Forelimb muscle (tissue), 1 donor: ENCODE measurements at regions not wholly inside any gene's neighbourhood (a gene's known extent, or its start where the extent isn't known, plus 50 kb on each side); places are given as distances from the start of the nearest gene placed in this dataset.
"Not testable (repeated sequence)": the region's sequence is repeated elsewhere in the genome, so short reads cannot be mapped to it uniquely, and the experiment has no call there.

Source experiments
- DNase-seq: peaks from one replicate; pipeline ENCODE4 v3.0.0-alpha.2; 2013; ENCODE audit warnings: low read depth

DNA sequence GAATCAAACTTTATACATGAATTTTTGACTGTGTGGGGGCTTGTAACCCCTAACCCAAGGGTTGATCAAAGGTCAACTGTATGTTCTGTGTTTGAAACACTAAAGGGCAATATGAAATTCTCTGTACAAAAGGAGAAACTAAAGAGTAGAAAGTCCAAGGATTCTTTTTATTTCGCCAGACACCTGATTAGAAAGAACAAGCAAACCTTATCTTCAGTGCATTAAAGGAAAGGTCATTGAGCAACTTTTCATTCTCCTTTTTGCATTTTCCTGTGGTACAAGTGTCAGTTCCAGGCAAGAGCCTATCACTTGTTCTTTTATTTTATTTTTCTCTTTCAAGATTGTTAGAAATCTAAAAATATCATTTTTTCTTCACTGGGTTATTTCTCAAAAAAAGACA is 430.1 kb upstream of the EPHA3 start:
- DNase-seq: no peak

DNA sequence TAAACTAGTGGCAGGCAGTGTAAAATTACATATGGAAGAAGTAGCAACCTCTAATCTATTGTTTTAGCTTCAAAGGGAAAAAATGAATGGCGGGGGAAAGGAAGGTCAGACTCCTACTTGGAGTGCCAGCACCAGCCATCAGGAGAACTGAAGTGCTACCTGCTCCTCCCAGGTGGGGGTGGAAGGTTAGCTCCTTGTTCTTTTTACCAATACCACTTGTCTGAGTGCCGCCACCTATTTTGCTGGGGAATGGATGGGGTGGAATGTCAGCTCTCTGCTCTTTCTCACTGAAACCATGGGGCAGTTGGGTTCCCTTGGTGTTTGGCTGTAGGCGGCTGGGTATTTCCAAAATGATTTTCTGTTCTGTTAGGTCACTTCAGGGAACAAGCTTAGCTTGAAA is 428.7 kb upstream of the EPHA3 start:
- no peak for DNase-seq

DNA sequence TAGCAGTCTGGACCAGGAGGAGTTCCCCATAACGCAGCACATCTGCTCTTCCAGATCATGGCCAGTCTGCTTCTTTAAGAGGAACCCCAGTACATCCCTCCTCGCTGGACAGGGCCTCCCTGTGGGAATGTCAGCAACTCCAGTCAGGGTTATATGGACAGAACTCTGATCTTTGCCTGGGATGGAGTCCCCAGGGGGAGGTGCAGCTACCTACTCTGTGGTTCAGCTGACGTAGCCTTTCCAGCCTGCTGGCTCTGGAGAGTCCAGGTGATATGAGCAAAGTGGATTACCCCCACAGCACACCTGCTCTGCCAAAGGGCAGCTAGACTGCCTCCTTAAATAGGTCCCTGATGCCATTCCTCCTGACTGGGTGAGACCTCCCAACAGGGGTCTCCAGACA is 417.1 kb upstream of the EPHA3 start:
- DNase-seq: no peak

DNA sequence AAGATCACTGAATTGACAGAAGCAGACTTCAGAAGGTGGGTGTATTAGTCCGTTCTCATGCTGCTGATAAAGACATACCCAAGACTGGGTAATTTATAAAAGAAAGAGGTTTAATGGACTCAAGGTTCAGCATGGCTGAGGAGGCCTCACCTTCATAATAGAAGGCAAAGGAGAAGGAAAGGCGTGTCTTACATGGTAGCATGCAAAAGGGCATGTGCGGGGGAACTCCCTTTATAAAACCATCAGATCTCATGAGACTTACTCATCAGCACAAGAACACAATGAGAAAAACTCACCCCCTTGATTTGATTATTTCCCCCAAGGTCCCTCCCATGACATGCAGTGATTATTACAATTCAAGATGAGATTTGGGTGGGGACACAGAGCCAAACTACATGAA is 416.3 kb upstream of the EPHA3 start:
- no peak for DNase-seq

DNA sequence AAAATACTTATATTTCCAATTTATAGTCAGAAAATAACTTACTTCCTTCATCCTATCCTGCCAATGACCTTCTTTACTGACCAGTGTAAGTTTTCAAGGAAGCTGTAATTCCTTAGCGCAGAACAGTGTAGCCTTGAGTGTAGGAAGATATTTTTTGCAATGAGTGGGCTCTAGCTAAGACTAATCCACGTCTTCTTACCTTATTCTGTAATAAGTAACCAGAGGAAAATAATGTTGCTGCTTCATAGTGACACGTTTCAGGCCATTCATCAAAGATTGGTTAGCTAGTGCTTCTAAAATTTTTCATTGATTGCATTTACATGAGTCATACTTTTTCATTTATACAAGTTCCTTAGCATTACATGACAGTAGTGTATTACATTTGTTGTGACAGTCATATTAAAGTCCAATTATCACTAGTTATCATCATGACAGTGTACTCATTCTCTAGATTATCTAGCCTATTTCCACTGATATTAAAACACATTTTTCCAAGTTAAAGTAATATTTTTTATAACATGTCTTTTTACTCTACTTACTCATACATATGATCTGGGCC is 403.8 kb upstream of the EPHA3 start:
- no peak for DNase-seq

DNA sequence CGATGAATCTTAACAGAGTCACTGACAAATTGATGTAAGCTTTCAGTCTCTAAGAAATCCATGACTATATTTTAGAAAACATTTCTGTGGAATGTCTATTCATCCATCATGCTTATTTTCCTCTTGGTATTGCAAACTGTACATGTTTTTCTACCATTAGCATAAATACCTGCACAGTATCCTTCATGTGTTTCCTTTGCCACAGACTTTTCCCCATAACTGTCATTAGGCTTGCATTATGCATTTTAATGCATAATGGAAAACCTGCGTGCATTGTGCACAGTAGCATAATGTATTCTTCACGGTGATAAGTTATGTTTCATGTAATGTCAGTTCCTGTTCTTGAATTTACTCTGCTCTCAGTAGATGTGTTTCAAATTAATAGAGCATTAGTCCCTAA is 403.1 kb upstream of the EPHA3 start:
- no peak for DNase-seq

DNA sequence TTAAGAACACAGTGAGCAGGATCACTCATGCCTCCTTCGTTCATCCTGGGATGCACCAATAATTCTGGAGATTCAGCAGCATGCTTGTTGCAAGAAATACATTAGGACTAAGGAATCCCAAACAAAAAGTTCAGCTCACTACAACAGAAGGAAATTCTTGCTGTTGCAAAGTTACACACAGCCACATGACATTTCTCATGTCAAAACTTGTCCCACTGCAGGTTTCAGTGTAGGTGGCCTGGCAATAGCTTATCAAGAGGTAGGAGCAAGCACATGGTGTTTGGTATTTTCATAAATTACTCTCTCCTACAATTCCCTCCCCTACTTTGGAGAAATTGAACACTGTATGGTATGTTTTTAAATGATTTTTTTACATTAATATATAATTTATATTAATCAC is 399.6 kb upstream of the EPHA3 start:
- no peak for DNase-seq

DNA sequence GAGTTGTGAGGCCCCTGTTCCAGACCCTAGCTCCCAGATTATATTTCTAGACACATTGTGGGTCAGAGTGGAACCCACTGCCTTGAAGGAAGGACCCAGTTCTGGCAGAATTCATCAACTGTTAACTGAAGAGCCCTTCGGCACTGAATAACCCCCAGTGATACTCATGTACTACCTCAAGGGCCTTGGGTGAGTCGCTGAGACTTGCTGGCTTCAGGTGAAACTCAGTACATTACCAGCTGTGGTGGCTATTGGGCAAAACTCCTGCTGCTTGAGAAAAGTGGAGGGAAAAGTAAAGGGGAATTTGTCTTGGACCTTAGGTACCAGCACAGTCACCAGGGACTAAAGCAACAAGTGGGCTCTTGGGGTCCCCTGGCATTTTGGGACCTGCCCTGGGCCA is 394.9 kb upstream of the EPHA3 start:
- DNase-seq: no peak

DNA sequence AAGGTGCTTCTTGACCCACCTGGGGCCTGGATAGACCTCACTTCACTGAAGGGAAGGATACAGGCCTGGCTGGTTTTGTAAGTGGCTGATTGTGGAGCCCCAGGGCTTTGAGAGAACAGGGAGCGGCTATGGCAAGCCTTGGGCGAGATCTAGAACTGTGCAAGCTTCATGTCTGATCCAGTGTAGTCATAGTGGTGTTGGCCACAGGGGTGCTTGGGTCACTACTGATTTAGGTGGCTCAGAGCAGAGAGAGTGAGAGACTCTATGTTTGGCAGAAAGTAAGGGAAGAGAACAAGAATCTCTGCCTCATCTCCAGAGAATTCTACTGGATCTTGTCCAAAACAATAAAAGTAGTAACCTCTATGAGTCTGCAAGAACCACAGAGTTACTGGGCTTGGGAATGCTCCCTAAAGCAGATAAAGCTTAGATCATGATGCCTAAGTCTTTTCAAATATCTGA is 394.2 kb upstream of the EPHA3 start:
- no peak for DNase-seq

DNA sequence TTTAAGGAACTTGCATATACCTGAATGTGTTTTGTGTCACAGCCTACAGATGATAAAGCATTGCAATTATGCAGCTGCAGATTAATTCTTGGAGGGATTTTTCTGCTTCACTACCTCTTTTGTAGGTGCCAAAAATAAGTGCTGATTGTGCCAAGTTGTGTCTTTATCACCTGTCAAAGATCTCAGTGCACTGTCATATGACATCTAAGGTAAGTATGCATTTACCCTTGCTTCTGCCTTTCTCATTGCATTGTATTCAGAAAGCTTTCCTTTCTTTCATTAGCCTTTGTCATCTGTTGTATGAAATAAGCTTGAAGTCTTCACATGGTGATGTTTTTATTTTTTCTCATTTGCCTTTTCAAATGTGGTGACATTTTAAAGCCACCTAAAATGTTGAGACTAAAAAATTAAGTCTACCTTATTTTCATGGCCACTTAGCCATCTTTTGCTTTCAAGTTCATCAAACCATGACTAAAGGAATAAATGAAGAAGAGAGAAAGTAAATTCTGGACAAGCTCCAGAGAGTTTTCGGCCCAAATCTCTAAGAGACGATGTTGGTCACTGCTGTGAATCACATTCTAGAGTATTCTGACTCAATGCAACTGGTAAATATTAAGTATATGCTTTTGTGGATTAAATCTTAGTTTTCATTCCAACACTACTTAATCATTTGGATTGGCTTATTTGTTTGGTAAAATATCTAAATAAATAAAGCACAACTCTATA is 381.8 kb upstream of the EPHA3 start:
- DNase-seq: no peak

DNA sequence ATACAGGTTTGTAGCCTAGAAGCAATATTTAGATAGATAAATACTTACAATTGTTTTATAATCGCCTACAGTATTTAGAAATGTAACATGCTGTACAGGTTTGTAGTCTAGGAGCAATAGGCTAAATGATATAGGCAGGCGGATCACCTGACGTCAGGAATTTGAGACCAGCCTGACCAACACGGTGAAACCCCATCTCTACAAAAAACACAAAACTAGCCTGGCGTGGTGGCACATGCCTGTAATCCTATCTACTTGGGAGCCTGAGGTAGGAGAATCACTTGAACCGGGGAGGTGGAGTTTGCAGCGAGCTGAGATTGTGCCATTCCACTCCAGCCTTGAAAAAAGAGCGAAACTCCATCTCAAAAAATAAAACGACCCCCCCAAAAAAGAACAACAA is 375.2 kb upstream of the EPHA3 start:
- DNase-seq: no peak

DNA sequence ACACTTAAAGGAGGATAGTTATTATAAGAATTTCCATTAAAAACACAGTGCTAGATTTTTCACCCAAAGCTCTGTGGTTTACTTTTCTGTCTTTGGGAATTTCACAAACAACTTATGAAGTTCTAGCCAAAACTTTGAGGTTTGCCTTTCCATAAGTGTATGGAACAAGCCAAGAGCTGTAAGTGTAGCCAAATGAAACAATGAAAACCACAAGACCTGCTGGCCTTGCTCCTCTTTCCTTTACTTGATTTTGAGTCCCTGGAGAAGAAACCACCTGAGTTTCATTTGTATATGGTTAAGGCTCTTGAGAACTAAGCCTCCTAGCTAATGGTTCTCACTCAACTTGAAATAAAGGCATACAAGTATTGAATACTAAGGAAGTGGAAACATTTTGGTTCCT is 365.3 kb upstream of the EPHA3 start:
- DNase-seq: no peak

DNA sequence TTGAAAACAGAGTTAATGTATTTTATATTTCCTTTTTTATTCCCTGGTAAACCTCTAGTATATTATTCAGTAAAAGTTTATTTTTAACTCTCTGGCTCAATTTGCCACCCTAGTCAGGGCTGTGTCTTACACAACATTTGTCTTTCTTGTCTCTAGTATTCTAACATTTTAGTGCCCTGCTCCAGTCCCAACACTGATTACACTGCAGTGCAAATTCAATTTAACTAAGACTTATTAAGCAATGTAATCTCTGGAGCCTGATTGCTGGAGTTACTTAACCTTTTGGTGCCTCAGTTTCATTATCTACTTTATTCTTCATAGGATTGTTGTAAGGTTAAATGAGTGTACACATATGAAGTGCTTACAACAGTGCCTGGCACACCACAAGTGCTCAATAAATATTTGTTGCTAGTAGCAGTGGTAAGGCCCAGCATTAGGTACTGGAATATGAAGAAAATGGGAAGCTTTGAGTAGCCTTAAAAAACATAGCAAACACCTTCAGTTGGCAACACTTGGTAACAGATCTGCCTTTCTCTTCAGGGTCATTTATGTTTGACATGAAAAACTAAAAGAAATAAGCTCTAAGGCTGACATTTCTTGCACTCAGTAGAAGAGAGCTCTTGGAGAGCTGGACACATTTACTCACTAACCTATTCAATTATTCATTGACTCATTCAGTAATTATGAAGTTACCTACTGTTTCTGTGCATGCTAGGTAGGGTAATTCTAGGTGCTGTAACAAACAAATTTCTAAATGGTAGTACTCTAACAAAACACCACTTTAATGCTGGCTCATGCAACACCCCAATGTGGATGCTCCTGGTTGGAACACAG is 364.5 kb upstream of the EPHA3 start:
- DNase-seq: no peak

DNA sequence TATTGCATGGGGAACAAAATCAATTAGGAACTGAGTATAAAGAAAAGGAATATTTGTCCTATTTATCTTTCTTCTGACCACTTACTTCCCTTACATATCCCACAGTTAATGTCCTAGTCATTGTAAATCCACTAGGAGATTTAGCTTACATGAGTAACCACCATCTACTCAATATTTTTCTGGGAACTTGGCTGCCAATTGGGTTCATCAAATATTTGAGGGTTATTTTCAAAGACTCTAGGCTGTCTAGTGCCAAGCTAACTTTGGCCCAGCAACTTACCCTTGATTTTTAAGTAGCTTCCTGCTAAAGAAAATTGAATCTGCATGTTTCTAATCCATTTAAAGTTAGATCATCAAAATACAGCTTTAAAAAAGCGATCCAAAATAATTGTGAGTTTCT is 362.5 kb upstream of the EPHA3 start:
- no peak for DNase-seq

DNA sequence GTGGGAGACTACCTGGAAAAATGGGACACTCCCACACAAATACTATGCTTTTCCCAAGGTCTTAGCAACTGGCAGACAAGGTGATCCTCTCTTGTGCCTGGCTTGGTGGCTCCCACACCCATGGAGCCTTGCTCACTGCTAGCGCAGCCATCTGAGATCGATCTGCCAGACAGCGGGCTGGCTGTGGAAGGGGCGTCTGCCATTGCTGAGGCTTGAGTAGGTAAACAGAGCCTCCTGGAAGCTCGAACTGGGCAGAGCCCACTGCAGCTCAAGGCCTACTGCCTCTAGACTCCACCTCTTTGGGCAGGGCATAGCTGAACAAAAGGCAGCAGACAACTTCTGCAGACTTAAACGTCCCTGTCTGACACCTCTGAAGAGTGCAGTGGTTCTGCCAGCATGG is 360.3 kb upstream of the EPHA3 start:
- DNase-seq: not testable (repeated sequence)

DNA sequence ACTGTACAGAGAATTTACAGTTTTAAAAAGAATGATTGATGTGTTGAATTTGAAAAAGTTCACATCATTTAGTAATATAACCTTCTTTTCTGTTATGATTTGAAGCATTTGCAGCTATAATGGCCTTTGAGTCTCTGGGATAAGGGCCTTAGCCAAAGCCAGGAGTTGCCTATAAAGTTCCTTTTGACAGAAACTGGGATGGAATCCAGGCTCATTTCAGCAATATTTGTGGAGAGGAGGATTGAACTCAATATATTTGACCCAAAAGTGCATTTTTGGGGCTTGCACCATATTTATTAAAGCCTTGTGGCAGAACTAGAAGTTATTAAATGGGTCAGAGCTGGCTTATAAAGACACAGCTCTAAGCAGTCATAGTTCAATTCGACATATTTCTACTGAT is 348.7 kb upstream of the EPHA3 start:
- no peak for DNase-seq

DNA sequence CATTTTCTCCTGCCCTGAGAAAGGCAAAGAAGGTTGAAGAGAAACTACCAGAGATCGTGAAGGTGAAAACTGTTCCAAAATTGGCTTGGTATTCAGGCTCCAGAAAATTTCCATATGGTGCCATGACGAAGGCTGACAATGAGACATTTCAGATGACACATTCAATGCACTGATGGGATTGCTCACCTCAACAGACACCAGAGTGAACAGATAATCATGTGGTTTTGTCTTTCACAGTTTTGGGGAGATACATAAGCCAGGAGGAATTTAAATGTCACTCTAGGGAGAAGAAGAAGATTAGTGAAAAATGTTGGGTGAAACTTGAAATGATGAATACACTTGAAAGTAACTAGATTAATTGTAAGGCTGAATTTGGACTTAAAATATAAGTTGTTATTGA is 339.7 kb upstream of the EPHA3 start:
- DNase-seq: no peak

DNA sequence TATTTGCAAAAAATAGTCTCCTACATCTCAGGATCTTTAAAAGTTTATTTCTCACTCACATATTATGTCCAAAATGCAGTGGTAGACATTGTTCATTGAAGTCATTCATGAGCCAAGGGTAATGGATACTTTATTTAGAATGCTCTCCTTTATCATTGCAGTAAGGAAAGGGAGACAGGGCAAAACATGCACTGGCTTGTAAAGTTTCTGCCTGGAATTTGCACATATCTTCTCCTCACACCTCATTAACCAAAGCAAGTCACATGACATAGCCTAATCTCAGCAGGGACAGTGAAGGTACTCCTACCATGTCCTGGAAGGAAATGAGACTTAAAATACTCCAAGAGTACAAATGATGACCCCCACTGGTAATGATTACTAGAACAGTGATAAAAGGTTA is 333.7 kb upstream of the EPHA3 start:
- no peak for DNase-seq

DNA sequence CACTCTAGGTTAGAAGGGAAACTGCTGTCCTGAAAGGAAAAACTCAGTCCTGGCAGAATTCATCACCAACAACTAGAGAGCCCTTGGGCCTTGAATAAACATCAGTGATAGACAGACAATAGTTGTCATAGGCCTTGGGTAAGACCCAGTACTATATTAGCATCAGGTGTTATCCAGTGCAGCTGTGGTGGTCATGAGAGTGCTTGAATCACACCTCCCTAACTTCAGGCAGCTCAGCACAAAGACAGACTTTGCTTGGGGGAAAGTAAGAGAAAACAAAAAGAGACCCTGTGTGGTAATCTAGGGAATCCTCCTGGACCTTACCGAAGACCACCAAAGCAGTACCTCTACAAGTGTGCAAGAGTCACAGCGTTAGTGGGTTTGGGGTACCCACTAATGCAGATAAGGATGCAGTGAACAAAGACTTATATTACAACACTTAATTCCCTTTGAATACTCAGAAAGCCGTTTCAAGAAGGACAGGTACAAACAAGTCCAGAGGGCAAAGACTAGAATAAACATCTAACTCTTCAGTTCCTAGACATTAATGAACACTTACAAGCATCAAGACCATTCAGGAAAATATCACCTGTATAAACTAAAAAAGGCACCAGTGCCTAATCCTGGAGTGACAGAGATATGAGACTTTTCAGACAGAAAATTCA is 332.3 kb upstream of the EPHA3 start:
- DNase-seq: no peak

DNA sequence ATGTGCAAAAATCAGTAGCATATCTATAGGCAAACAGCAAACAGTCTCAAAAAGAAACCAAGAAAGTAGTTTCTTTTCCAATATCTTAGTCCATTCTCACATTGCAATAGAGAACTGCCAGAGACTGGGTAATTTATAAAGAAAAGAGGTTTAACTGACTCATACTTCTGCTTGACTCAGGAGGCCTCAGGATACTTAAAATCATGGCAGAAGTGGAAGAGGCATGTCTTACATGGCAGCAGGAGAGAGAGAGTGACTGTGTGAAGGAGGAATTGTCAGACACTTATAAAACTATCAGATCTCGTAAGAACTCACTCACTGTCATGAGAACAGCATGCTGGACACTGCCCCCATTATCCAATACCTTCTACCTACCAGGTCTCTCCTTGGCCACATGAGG is 327.9 kb upstream of the EPHA3 start:
- no peak for DNase-seq

DNA sequence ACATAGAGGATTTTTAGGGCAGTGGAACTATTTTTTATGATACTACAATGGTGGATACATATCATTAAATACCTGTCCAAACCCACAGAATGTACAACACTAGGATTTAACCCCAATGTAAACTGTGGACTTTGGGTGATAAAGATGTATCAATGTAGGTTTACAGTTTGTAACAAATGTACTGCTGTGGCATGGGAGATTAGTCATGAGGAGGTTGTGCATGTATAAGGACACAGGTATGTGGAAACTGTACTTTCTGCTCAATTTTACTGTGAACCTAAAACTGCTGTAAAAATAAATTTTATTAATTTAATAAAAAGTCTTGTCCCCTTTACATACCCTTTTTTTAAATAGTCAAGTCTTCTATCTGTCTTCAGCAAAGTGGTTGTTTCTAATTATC is 322.5 kb upstream of the EPHA3 start:
- no peak for DNase-seq

DNA sequence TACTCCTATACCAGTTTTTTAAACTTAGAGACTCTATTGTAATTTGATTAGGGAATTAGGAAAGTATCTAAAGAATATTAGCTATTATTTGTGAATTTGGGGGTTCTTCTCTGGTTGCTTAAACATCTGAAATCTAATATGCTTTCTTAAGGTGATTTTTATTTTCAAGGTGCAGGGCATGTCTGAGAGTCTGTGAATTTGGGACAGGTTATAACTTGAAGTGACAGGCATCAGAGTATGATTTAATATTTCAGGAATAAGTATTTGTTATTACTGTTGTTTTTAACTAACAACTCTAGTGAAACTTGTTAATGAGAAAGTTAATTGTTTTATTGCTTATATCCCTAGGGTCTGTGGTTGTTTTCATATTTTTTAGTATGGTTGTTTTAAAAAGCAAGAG is 321.6 kb upstream of the EPHA3 start:
- DNase-seq: no peak

DNA sequence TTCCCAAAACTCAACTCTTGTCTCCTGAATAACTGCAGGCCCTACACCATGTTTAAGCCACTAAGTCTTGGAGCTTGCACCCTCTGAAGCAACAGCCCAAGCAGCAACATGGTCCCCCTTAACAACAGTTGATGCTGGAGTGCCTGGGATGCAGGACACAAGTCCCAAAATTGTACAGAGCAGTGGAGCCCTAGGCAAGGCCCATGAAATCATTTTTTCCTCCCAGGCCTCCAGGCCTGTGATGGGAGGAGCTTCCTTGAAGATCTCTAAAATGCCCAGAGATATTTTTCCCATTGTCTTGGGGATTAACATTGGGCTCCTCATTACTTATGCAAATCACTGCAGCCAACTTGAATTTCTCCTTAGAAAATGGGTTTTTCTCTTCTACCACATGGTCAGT is 311.9 kb upstream of the EPHA3 start:
- DNase-seq: no peak
